Karpas-422 (cell line): ENCODE measurements at regions not wholly inside any gene's neighbourhood (a gene's known extent, or its start where the extent isn't known, plus 50 kb on each side); places are given as distances from the start of the nearest gene placed in this dataset.
"Not testable (repeated sequence)": the region's sequence is repeated elsewhere in the genome, so short reads cannot be mapped to it uniquely, and the experiment has no call there.

Experiments
- DNase-seq: peaks from one replicate; pipeline ENCODE4 v3.0.0-alpha.2; 2015
- H2AFZ ChIP-seq: fragments of 200-600 bp; sonication (generic); 2 replicates; pipeline ENCODE4 v1.6.1; 2014; ENCODE audit warnings: antibody characterized with exemption, low read length, mixed read lengths
- H3K27ac ChIP-seq: fragments of 200-600 bp; sonication (generic); 2 replicates; pipeline ENCODE4 v1.5.1; 2014; ENCODE audit warnings: mild to moderate bottlenecking, low read length, moderate library complexity
- H3K27me3 ChIP-seq: fragments of 200-600 bp; sonication (generic); 2 replicates; pipeline ENCODE4 v1.6.1; 2014; ENCODE audit warnings: low read length, mixed read lengths
- H3K36me3 ChIP-seq: fragments of 200-600 bp; sonication (generic); 2 replicates; pipeline ENCODE4 v1.6.1; 2014; ENCODE audit warnings: low read length, mixed read lengths; ENCODE audit not compliant: insufficient read depth
- H3K4me1 ChIP-seq: fragments of 200-600 bp; sonication (generic); 2 replicates; pipeline ENCODE4 v1.6.1; 2014; ENCODE audit warnings: mild to moderate bottlenecking, low read length, mixed read lengths
- H3K4me2 ChIP-seq: fragments of 200-600 bp; sonication (generic); 2 replicates; pipeline ENCODE4 v1.6.1; 2014; ENCODE audit warnings: low read length, low read depth, mild to moderate bottlenecking; ENCODE audit not compliant: poor library complexity, severe bottlenecking
- H3K4me3 ChIP-seq: fragments of 200-600 bp; sonication (generic); 2 replicates; pipeline ENCODE4 v1.5.1; 2014; ENCODE audit warnings: mild to moderate bottlenecking, antibody characterized with exemption, low read length, mixed read lengths
- H3K79me2 ChIP-seq: fragments of 200-600 bp; sonication (generic); 2 replicates; pipeline ENCODE4 v1.6.1; 2014; ENCODE audit warnings: mild to moderate bottlenecking, low read length, mixed read lengths
- H3K9ac ChIP-seq: fragments of 200-600 bp; sonication (generic); 2 replicates; pipeline ENCODE4 v1.6.0; 2014; ENCODE audit warnings: low read length
- H3K9me2 ChIP-seq: fragments of 200-600 bp; sonication (generic), shearing (Covaris generic); replicated peaks from 2 replicates; pipeline ENCODE4 v1.6.0; 2014; ENCODE audit warnings: mild to moderate bottlenecking, low read length, moderate library complexity; ENCODE audit not compliant: insufficient read depth
- H3K9me3 ChIP-seq: fragments of 300-700, 200-600 bp; sonication (generic); 2 replicates; pipeline ENCODE4 v1.6.1; 2014; ENCODE audit warnings: low read length, mixed read lengths
- H4K20me1 ChIP-seq: fragments of 200-600 bp; sonication (generic); 2 replicates; pipeline ENCODE4 v1.6.1; 2014; ENCODE audit warnings: mild to moderate bottlenecking, antibody characterized with exemption, low read length, low read depth; ENCODE audit not compliant: insufficient read depth

DNA sequence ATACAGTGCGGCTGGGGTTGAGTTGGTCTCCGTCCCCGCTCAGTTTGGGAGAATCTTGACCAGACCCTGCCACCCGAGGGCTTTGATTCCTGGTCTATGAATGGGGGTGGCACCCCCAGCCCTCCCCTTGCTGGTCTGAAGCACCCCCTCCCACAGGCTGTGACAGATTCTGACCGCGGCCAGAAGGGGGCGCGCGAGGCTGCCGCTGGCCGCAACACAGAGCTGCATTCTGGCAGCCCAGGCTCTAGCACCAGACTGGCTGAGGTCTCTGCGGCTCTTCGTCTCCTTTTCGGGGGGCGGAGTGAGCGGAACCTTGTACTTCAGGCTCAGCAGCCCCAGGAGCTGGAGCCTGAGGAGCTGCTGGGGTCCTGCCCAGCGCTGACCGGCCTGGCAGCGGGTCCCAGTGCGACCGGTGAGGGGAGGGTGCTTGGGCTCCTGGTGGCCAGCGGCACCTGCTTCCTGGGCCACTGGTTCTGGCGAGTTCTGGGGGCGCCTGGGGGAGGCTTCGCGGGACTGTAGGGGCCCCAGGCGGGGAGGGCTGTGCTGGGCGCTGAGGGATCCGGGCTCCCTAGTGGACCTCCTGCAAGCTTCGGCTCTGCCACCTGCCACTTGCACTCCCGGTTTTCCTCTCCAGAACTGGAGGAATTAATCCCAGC, 1011.6 kb downstream of the KCNJ18 start:
- Histone ChIP-seq H2AFZ (no peak overlapping the region), H3K4me3 (no peak overlapping the region), H3K9me2 (no peaks in the 10 kb centered on the region), H3K9ac (no peak overlapping the region), H3K27me3 (no peaks in the 10 kb centered on the region), H3K79me2 (no peaks in the 10 kb centered on the region), H3K27ac (no peak overlapping the region), H3K9me3 (no peaks in the 10 kb centered on the region), H3K36me3 (no peaks in the 10 kb centered on the region), H3K4me1 (no peaks in the 10 kb centered on the region), H4K20me1 (no peaks in the 10 kb centered on the region), H3K4me2 (no peak overlapping the region)
- DNase-seq, result no peak

DNA sequence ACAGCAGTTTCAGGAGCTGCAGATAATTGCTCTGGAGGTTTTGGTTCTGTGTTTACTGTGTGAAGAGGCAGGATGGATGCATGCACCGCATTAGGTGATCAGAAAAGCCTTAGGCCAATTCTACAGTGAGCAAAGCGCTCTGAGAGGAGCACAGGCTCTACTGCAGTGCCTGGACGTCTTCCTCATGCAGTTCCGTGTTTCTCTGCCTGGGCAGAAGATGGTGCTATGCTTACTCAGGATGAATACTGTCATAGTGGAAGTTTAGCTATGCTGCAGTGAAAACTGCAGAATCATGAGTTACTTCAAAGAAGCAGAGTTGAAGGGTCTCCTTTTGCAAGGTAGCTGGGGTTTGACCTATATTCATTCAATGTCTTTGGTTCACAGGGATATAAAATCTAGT, 1012.4 kb downstream of the KCNJ18 start:
- H3K4me1 ChIP-seq, result no peaks in the 10 kb centered on the region
- H3K9ac ChIP-seq, result no peak overlapping the region
- no peaks in the 10 kb centered on the region for H3K9me2 ChIP-seq
- no peak overlapping the region for H3K27ac ChIP-seq
- no peaks in the 10 kb centered on the region for H3K79me2 ChIP-seq
- H3K4me2 ChIP-seq, result no peak overlapping the region
- no peak overlapping the region for H3K4me3 ChIP-seq
- no peak overlapping the region for H2AFZ ChIP-seq
- no peaks in the 10 kb centered on the region for H3K9me3 ChIP-seq
- no peaks in the 10 kb centered on the region for H4K20me1 ChIP-seq
- no peaks in the 10 kb centered on the region for H3K27me3 ChIP-seq
- peak; percentile 47 for DNase-seq
- no peaks in the 10 kb centered on the region for H3K36me3 ChIP-seq

DNA sequence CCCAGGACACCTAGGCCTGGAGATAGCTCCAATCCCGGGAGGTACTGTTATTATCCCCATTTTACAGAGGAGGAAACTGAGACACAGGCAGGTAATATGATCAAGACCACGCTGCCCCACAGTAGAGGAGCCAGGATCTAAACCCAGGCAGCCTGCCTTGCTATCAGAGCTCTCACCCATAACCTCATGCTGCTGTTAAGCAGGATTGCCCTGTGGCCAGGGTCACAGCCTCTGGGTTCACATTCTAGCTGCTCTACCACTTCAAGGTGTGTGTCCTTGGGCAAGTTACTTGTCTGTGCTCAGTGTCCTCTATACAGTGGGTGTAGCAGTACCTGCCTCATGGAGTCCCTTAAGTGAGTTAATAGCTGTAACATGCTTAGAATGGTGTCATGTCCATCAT, 1015.3 kb downstream of the KCNJ18 start:
- H3K9me3 ChIP-seq, result no peaks in the 10 kb centered on the region

DNA sequence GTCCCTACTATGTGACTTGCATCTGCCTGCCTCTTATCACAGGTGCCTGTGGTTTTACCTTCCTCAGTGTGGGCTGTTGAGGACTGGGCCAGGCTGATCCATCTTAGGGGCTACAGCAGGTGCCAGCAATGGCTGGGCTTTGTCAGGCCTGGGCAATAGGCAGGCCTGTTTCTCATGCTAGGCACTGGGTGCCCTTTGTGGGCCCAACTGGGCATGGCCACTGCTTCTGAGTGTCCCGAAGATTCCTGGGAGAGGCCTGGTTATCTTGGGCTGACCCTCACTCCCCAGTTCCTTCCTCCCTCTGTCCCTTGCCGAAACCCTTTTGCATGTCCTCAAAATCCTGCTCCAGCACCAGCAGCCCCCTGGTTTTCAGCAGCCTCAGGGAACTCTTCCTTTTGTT, 1024.9 kb downstream of the KCNJ18 start:
- Histone ChIP-seq H3K4me1 (no peaks in the 10 kb centered on the region), H3K36me3 (no peaks in the 10 kb centered on the region), H3K27ac (no peak overlapping the region), H3K4me2 (no peak overlapping the region), H3K27me3 (no peaks in the 10 kb centered on the region), H3K9me3 (peaks cover 5% of the 10 kb centered on the region; the same call in 1 of the 2 replicates), H3K9me2 (no peaks in the 10 kb centered on the region), H4K20me1 (no peaks in the 10 kb centered on the region), H2AFZ (no peak overlapping the region), H3K79me2 (no peaks in the 10 kb centered on the region), H3K9ac (no peak overlapping the region), H3K4me3 (no peak overlapping the region)
- DNase-seq, result no peak

More for the DNA sequence above, 1015.3 kb downstream of the KCNJ18 start:
- Histone ChIP-seq H3K4me3 (no peak overlapping the region), H3K9ac (no peak overlapping the region), H4K20me1 (no peaks in the 10 kb centered on the region), H3K27me3 (no peaks in the 10 kb centered on the region), H3K4me2 (no peak overlapping the region), H3K79me2 (no peaks in the 10 kb centered on the region), H3K36me3 (no peaks in the 10 kb centered on the region), H3K27ac (no peak overlapping the region), H2AFZ (no peak overlapping the region), H3K4me1 (no peaks in the 10 kb centered on the region), H3K9me2 (no peaks in the 10 kb centered on the region)
- no peak for DNase-seq

DNA sequence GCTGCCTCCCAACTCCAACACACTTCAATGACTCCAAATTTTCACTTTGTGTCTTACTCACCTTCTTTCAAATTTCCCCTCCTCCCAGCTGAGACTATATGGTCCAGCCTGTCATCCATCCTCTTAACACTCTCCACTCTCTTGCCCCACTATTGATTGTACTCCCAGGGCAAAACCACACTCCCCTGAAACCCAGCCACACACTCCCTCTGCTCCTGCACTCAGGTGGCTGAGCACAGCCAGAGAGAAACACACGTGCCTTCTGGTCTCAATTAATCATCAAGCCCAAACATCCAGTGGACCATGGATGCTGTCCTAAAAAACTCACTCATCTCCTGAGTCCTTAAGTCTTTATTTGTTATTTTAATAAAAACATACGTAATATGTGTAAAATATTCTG, 1026.4 kb downstream of the KCNJ18 start:
- Histone ChIP-seq H3K4me1 (no peaks in the 10 kb centered on the region), H4K20me1 (no peaks in the 10 kb centered on the region), H3K36me3 (no peaks in the 10 kb centered on the region), H3K4me3 (no peak overlapping the region), H3K27ac (no peak overlapping the region), H3K9me3 (peaks cover 13% of the 10 kb centered on the region; the same call in 1 of the 2 replicates), H3K79me2 (no peaks in the 10 kb centered on the region), H3K9ac (no peak overlapping the region), H3K4me2 (no peak overlapping the region), H3K9me2 (no peaks in the 10 kb centered on the region), H3K27me3 (no peaks in the 10 kb centered on the region), H2AFZ (no peak overlapping the region)
- no peak for DNase-seq

DNA sequence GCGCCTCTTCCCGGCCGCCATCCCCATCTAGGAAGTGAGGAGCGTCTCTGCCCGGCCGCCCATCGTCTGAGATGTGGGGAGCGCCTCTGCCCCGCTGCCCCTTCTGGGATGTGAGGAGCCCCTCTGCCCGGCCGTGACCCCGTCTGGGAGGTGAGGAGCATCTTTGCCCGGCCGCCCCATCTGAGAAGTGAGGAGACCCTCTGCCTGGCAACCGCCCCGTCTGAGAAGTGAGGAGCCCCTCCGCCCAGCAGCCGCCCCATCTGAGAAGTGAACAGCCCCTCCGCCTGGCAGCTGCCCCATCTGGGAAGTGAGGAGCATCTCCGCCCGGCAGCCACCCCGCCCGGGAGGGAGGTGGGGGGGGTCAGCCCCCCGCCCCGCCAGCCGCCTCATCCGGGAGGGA, 1048.7 kb downstream of the KCNJ18 start:
- H3K4me2 ChIP-seq, H3K79me2 ChIP-seq, H3K9ac ChIP-seq, H3K27me3 ChIP-seq, H2AFZ ChIP-seq, H3K36me3 ChIP-seq, DNase-seq, H3K9me2 ChIP-seq, H3K4me1 ChIP-seq, H4K20me1 ChIP-seq, H3K9me3 ChIP-seq, H3K4me3 ChIP-seq, H3K27ac ChIP-seq: not testable (repeated sequence)
